ENCODE measurements at regions not wholly inside any gene's neighbourhood (a gene's known extent, or its start where the extent isn't known, plus 50 kb on each side); places are given as distances from the start of the nearest gene placed in this dataset.

DNA sequence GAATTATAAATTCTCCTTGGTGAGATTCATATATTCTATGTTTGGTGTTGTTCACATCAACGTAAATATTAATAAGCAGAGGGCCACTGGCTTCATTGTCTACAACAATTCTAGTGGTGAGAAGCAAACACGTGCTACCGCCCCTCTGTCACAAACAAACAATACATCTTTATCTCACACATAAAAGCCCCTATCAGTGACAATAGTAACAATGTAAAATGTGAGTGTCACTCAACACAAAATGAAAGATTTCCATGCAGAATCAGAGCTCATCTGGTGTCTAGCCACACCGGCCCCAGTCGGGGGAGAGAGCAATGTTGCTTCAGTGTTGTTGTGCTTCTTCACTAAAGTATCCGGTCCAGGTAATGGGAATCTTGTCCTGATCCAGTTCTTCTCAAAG is 932.6 kb downstream of the SOCS6 start:
- TF ChIP-seq, protein P1, sequence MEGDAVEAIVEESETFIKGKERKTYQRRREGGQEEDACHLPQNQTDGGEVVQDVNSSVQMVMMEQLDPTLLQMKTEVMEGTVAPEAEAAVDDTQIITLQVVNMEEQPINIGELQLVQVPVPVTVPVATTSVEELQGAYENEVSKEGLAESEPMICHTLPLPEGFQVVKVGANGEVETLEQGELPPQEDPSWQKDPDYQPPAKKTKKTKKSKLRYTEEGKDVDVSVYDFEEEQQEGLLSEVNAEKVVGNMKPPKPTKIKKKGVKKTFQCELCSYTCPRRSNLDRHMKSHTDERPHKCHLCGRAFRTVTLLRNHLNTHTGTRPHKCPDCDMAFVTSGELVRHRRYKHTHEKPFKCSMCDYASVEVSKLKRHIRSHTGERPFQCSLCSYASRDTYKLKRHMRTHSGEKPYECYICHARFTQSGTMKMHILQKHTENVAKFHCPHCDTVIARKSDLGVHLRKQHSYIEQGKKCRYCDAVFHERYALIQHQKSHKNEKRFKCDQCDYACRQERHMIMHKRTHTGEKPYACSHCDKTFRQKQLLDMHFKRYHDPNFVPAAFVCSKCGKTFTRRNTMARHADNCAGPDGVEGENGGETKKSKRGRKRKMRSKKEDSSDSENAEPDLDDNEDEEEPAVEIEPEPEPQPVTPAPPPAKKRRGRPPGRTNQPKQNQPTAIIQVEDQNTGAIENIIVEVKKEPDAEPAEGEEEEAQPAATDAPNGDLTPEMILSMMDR (conservative IDR thresholded peaks at IDR 0.05; ENCODE audit: low read depth, low read length), result no peak
- TF ChIP-seq EZH2 (IDR thresholded peaks at IDR 0.05; ENCODE audit: borderline replicate concordance, low read depth, low read length, poor library complexity, severe bottlenecking), result no peak

Measured in A673 (cell line).